ENCODE measurements at regions not wholly inside any gene's neighbourhood (a gene's known extent, or its start where the extent isn't known, plus 50 kb on each side); places are given as distances from the start of the nearest gene placed in this dataset.

DNA sequence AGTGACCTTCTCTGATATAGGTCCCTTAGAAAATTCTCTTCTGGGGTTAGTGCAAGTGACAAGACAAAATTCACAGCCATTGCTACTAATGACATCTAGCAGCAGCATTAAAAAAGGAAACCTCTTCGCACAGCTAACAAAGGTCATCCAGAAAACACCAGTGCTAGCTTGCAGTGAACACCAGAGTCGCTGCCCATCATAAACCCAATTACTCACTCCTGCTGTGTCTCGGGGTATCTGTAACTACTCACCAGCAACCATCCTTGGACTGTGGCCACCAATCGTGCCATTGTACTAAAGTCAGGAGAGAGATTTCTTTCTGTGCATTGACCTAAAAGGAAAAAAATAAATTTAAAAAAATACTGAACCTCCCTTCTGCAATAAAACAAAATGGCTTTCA lies 1494.7 kb upstream of the CDH8 start:
- H3K27ac ChIP-seq (ENCODE audit: insufficient read length, low read depth, low read length) = no peak overlapping the region
- DNase-seq = no peak
- H3K4ac ChIP-seq (ENCODE audit: low read depth, low read length) = no peak overlapping the region
- H3K9me3 ChIP-seq (ENCODE audit: control insufficient read depth, low read depth, low read length) = no peaks in the 10 kb centered on the region
- no peak overlapping the region for H3K4me3 Mint-ChIP-seq
- no peak overlapping the region for H4K91ac ChIP-seq (ENCODE audit: insufficient read length, low read depth, low read length)
- H3K23me2 ChIP-seq (ENCODE audit: insufficient read length, low read depth, low read length, poor library complexity, severe bottlenecking) = no peaks in the 10 kb centered on the region
- no peaks in the 10 kb centered on the region for H3K79me2 ChIP-seq (ENCODE audit: insufficient read depth, low read length)
- no peak overlapping the region for H2AK5ac ChIP-seq (ENCODE audit: insufficient read length, low read length)
- H2AFZ ChIP-seq (ENCODE audit: low read length) = no peak overlapping the region
- TF ChIP-seq, protein P1, sequence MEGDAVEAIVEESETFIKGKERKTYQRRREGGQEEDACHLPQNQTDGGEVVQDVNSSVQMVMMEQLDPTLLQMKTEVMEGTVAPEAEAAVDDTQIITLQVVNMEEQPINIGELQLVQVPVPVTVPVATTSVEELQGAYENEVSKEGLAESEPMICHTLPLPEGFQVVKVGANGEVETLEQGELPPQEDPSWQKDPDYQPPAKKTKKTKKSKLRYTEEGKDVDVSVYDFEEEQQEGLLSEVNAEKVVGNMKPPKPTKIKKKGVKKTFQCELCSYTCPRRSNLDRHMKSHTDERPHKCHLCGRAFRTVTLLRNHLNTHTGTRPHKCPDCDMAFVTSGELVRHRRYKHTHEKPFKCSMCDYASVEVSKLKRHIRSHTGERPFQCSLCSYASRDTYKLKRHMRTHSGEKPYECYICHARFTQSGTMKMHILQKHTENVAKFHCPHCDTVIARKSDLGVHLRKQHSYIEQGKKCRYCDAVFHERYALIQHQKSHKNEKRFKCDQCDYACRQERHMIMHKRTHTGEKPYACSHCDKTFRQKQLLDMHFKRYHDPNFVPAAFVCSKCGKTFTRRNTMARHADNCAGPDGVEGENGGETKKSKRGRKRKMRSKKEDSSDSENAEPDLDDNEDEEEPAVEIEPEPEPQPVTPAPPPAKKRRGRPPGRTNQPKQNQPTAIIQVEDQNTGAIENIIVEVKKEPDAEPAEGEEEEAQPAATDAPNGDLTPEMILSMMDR (conservative IDR thresholded peaks at IDR 0.05) = no peak
- WGBS (ENCODE audit: extremely low coverage, insufficient read length, low lambda C conversion rate) = no CpG with 5 or more reads among the region's 4 CpGs
- no peak overlapping the region for H2BK15ac ChIP-seq (ENCODE audit: low read depth, low read length)
- no peak overlapping the region for H3K18ac ChIP-seq (ENCODE audit: insufficient read length, low read depth, low read length)
- no peaks in the 10 kb centered on the region for H3K27me3 Mint-ChIP-seq (ENCODE audit: low read depth)
- H3K79me1 ChIP-seq (ENCODE audit: insufficient read depth, low read depth, low read length, poor library complexity, severe bottlenecking) = no peaks in the 10 kb centered on the region
- H3K27ac Mint-ChIP-seq = no peak overlapping the region
- H3K14ac ChIP-seq (ENCODE audit: insufficient read depth, low read length) = no peak overlapping the region
- H3K27me3 ChIP-seq (ENCODE audit: insufficient read depth, low read length) = no peaks in the 10 kb centered on the region
- H3K56ac ChIP-seq (ENCODE audit: insufficient read length, low read depth, low read length) = no peak overlapping the region
- H3K4me2 ChIP-seq (ENCODE audit: insufficient read depth, insufficient read length, low read length) = no peak overlapping the region
- H4K5ac ChIP-seq (ENCODE audit: insufficient read length, low read depth, low read length) = no peak overlapping the region
- H3T11ph ChIP-seq (ENCODE audit: low read length) = no peak overlapping the region
- H2BK20ac ChIP-seq (ENCODE audit: low read depth, low read length, poor library complexity, severe bottlenecking) = no peak overlapping the region
- H3K23ac ChIP-seq (ENCODE audit: insufficient read length, low read depth, low read length) = no peak overlapping the region
- no peak overlapping the region for H2BK5ac ChIP-seq (ENCODE audit: insufficient read length, low read length)
- H3K36me3 Mint-ChIP-seq (ENCODE audit: insufficient read depth in 1 of 3, low read depth in 3 of 3) = peaks cover 0 to 17% (median 4%) of the 10 kb centered on the region in 3 experiments; a peak in 3 of 7 replicates
- no peak overlapping the region for H2BK120ac ChIP-seq (ENCODE audit: low read depth, low read length, poor library complexity, severe bottlenecking)
- no peak overlapping the region for H3K9ac ChIP-seq (ENCODE audit: extremely low read depth, insufficient read length, low read length)
- H4K8ac ChIP-seq (replicated peaks; ENCODE audit: insufficient read length, low read depth, low read length) = no peak overlapping the region
- no peak overlapping the region for H2BK12ac ChIP-seq (ENCODE audit: insufficient read length, low read depth, low read length)
- H3K4me1 ChIP-seq (ENCODE audit: insufficient read depth, low read length) = no peaks in the 10 kb centered on the region
- H4K20me1 ChIP-seq (ENCODE audit: control insufficient read depth, insufficient read depth, insufficient read length) = no peaks in the 10 kb centered on the region
- H3K4me1 Mint-ChIP-seq = peaks cover 12 to 18% of the 10 kb centered on the region in 2 experiments
- peaks cover 10 to 15% of the 10 kb centered on the region in 2 experiments; a peak in 4 of 5 replicates for H3K9me3 Mint-ChIP-seq

Data from H9 (cell line).